A549 (cell line): ENCODE measurements at regions not wholly inside any gene's neighbourhood (a gene's known extent, or its start where the extent isn't known, plus 50 kb on each side); places are given as distances from the start of the nearest gene placed in this dataset.
"Not testable (repeated sequence)": the region's sequence is repeated elsewhere in the genome, so short reads cannot be mapped to it uniquely, and the experiment has no call there.

Experiments
- CTCF ChIP-seq: fragments of >200 bp; sonication (Bioruptor Twin); formaldehyde crosslinking; IDR thresholded peaks from 3 replicates; pipeline ENCODE4 v1.5.1; 2016
- MAFK ChIP-seq: fragments of 450-650 bp; IDR thresholded peaks from 2 replicates; pipeline ENCODE4 v1.6.1; 2014; ENCODE audit not compliant: partially characterized antibody
- POLR2A ChIP-seq: IDR thresholded peaks from 2 replicates; pipeline ENCODE4 v1.6.1; 2012; ENCODE audit warnings: mild to moderate bottlenecking, low read length
- TF ChIP-seq, protein P1 (sequence below): fragments of 200-600 bp; sonication (generic); IDR thresholded peaks from 2 replicates; pipeline ENCODE4 v1.6.1; 2016; ENCODE audit warnings: antibody characterized with exemption, mild to moderate bottlenecking, moderate library complexity

DNA sequence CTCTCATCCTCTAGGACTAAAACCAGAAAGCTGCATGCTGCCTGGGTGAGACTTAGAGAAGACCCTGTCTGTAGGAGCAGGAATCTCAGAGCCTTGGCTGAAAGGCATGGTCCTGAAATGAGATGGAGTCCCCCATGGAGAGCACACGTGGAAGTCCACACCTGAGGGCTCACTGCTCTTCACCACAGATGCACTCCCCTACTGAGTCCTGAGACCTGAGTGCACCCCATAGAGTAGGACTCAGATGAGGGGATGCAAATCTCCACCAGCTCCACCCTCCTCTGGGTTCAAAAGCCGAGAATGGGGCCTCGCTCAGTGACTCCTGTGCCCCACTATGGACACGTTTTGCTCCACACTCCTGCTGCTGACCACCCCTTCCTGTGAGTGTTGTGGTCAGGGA lies 171.4 kb upstream of the TP53TG3 start:
- not testable (repeated sequence) for TF ChIP-seq MAFK, CTCF, POLR2A
- TF ChIP-seq, protein P1, sequence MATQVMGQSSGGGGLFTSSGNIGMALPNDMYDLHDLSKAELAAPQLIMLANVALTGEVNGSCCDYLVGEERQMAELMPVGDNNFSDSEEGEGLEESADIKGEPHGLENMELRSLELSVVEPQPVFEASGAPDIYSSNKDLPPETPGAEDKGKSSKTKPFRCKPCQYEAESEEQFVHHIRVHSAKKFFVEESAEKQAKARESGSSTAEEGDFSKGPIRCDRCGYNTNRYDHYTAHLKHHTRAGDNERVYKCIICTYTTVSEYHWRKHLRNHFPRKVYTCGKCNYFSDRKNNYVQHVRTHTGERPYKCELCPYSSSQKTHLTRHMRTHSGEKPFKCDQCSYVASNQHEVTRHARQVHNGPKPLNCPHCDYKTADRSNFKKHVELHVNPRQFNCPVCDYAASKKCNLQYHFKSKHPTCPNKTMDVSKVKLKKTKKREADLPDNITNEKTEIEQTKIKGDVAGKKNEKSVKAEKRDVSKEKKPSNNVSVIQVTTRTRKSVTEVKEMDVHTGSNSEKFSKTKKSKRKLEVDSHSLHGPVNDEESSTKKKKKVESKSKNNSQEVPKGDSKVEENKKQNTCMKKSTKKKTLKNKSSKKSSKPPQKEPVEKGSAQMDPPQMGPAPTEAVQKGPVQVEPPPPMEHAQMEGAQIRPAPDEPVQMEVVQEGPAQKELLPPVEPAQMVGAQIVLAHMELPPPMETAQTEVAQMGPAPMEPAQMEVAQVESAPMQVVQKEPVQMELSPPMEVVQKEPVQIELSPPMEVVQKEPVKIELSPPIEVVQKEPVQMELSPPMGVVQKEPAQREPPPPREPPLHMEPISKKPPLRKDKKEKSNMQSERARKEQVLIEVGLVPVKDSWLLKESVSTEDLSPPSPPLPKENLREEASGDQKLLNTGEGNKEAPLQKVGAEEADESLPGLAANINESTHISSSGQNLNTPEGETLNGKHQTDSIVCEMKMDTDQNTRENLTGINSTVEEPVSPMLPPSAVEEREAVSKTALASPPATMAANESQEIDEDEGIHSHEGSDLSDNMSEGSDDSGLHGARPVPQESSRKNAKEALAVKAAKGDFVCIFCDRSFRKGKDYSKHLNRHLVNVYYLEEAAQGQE: not testable (repeated sequence)
